ENCODE measurements at regions not wholly inside any gene's neighbourhood (a gene's known extent, or its start where the extent isn't known, plus 50 kb on each side); places are given as distances from the start of the nearest gene placed in this dataset.

DNA sequence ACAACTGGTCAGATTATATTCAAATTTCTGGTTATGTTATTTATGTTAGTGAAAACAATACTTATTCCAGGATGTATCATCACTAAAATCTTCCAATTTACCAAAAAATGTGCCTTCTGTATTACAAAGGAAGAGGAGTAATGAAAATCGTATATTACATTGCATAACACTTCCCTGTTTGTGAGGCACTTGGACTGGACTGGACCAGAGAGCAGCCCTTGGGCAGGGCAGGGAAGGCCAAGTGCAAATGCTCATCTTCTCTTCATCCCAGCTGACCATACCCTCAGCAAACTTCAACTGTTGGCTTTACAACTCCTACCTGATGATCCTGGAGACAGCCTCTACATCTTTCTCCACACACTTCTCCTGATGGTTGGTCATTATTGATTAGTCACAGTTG is 285.7 kb upstream of the MME start:
- TF ChIP-seq, protein P1, sequence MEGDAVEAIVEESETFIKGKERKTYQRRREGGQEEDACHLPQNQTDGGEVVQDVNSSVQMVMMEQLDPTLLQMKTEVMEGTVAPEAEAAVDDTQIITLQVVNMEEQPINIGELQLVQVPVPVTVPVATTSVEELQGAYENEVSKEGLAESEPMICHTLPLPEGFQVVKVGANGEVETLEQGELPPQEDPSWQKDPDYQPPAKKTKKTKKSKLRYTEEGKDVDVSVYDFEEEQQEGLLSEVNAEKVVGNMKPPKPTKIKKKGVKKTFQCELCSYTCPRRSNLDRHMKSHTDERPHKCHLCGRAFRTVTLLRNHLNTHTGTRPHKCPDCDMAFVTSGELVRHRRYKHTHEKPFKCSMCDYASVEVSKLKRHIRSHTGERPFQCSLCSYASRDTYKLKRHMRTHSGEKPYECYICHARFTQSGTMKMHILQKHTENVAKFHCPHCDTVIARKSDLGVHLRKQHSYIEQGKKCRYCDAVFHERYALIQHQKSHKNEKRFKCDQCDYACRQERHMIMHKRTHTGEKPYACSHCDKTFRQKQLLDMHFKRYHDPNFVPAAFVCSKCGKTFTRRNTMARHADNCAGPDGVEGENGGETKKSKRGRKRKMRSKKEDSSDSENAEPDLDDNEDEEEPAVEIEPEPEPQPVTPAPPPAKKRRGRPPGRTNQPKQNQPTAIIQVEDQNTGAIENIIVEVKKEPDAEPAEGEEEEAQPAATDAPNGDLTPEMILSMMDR (IDR thresholded peaks at IDR 0.05): no peak
- TF ChIP-seq POLR2A (IDR thresholded peaks at IDR 0.05) (no peak), EP300 (IDR thresholded peaks at IDR 0.05) (peak in 1 of 2 donors; percentile 41)
